Ovary (tissue), 7 donors: ENCODE measurements at regions not wholly inside any gene's neighbourhood (a gene's known extent, or its start where the extent isn't known, plus 50 kb on each side); places are given as distances from the start of the nearest gene placed in this dataset.

Experiments
- DNase-seq, 5 donors: peaks; one replicate each; pipeline ENCODE4 v3.0.0-alpha.2; 2019 to 2020
- H3K27ac ChIP-seq, 2 donors: fragments of 200-600 bp; one replicate each; pipeline versions ENCODE4 v1.5.1 to v1.8.0; 2019 to 2022
- H3K27me3 ChIP-seq: fragments of 200-600 bp; one replicate; pipeline ENCODE4 v1.8.0; 2022
- H3K36me3 ChIP-seq: fragments of 200-600 bp; sonication (generic); one replicate; pipeline ENCODE4 v1.5.1; 2019
- H3K4me1 ChIP-seq: one replicate; pipeline ENCODE4 v1.8.1; 2013; ENCODE audit warnings: mild to moderate bottlenecking, moderate library complexity; ENCODE audit not compliant: insufficient read depth
- H3K4me3 ChIP-seq: fragments of 200-600 bp; sonication (generic); one replicate; pipeline ENCODE4 v1.5.1; 2017
- H3K9me3 ChIP-seq, 2 donors: fragments of 200-600 bp in 1 of 2; sonication (generic) in 1 of 2; one replicate each; pipeline versions ENCODE4 v1.5.1 to v1.8.1; 2013 to 2019; ENCODE audit warnings: mild to moderate bottlenecking in 1 of 2, moderate library complexity in 1 of 2
- CTCF ChIP-seq, 3 donors: fragments of 450-650 bp in 2 of 3; fragments of 200-600 bp in 1 of 3; IDR thresholded peaks; one replicate each; pipeline versions ENCODE4 v1.5.1 to v1.8.0; 2016 to 2022; ENCODE audit warnings: antibody characterized with exemption in 3 of 3, mild to moderate bottlenecking in 1 of 3
- EP300 ChIP-seq: sonication (generic); formaldehyde crosslinking; IDR thresholded peaks from one replicate; pipeline ENCODE4 v1.6.1; 2017; ENCODE audit warnings: antibody characterized with exemption
- POLR2A ChIP-seq: fragments of 450-650 bp; IDR thresholded peaks from one replicate; pipeline ENCODE4 v1.6.1; 2017; ENCODE audit warnings: antibody characterized with exemption, mild to moderate bottlenecking, moderate library complexity
- WGBS, 3 donors: extraction: QIAGEN DNeasy Blood & Tissue Kit in 1 of 3; methylation state at CpG; one replicate each; pipeline versions ENCODE4 v1.1.5 to v1.1.7; 2013 to 2017; 5-methylcytosine and 5-hydroxymethylcytosine counted together
- intact Hi-C, 4 donors: fragments of 100-400 bp; cut with DNase I; formaldehyde crosslinking; loops; one replicate each; pipeline versions ENCODE4 v1.11.0 to v1.15.1; 2022 to 2023
- donor health status: DM: no; HTN: no; CAD: no; lungs with moderate emphysema.
- donor health status: DM: no; HTN: no; CAD: no.
- donor health status: Bipolar disorder and iron deficiency.
- donor health status: DM: no; HTN: no; CAD: no.
- donor health status: DM: yes; HTN: yes; CAD: no.

DNA sequence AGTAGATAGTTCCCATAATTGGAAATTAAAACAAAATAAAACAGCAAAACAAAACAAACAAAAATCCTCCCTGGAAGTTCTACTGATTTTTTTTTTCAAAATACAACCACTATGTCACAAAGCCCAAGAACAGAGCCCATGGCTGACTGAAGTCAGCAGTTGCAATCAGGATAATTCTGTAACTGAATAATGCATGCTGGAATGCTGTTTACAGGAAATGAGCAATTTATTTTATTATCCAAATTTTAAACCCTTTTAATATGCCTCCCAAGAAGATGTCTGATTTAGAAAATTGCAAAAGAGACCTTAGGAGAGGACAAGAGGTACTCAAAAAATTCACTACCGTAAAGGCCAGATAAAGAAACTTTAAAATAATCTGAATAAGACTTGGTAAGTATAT, 578.2 kb downstream of the TOX3 start:
- intact Hi-C loops, result no loop called here
- Histone ChIP-seq H3K27me3 (no peaks in the 10 kb centered on the region), H3K4me1 (no peaks in the 10 kb centered on the region), H3K36me3 (no peaks in the 10 kb centered on the region), H3K9me3 (no peaks in the 10 kb centered on the region), H3K27ac (no peak overlapping the region), H3K4me3 (no peak overlapping the region)
- DNase-seq, result no peak
- 18 to 28% (median 20%) methylated on average over 1 of the region's 1 CpG for WGBS, 3 donors
- TF ChIP-seq POLR2A (no peak), EP300 (no peak), CTCF (IDR thresholded peaks at IDR 0.05) (no peak)

- H3K27me3 ChIP-seq, result no peaks in the 10 kb centered on the region
- intact Hi-C loops, result no loop called here
- TF ChIP-seq POLR2A, result no peak
- no peak for TF ChIP-seq EP300
- no peak for TF ChIP-seq CTCF (IDR thresholded peaks at IDR 0.05)
- H3K36me3 ChIP-seq, result no peaks in the 10 kb centered on the region
- no peak for DNase-seq
- no peaks in the 10 kb centered on the region for H3K9me3 ChIP-seq
- H3K4me3 ChIP-seq, result no peak overlapping the region
- no peaks in the 10 kb centered on the region for H3K4me1 ChIP-seq
- 70 to 74% (median 70%) methylated on average over 4 of the region's 4 CpGs for WGBS, 3 donors
- no peak overlapping the region for H3K27ac ChIP-seq
Observed at GRCh38 chr16:51967646-51968045, 579.3 kb downstream of the TOX3 start.

GRCh38 chr16:51960931-51961330, 586.0 kb downstream of the TOX3 start:
- Histone ChIP-seq H3K36me3 (no peaks in the 10 kb centered on the region), H3K27ac (no peak overlapping the region), H3K9me3 (no peaks in the 10 kb centered on the region), H3K4me3 (no peak overlapping the region), H3K27me3 (no peaks in the 10 kb centered on the region), H3K4me1 (no peaks in the 10 kb centered on the region)
- intact Hi-C loops, result no loop called here
- 82 to 89% (median 84%) methylated on average over 4 of the region's 4 CpGs for WGBS, 3 donors
- DNase-seq, result no peak
- TF ChIP-seq EP300 (no peak), CTCF (IDR thresholded peaks at IDR 0.05) (no peak), POLR2A (no peak)

DNA sequence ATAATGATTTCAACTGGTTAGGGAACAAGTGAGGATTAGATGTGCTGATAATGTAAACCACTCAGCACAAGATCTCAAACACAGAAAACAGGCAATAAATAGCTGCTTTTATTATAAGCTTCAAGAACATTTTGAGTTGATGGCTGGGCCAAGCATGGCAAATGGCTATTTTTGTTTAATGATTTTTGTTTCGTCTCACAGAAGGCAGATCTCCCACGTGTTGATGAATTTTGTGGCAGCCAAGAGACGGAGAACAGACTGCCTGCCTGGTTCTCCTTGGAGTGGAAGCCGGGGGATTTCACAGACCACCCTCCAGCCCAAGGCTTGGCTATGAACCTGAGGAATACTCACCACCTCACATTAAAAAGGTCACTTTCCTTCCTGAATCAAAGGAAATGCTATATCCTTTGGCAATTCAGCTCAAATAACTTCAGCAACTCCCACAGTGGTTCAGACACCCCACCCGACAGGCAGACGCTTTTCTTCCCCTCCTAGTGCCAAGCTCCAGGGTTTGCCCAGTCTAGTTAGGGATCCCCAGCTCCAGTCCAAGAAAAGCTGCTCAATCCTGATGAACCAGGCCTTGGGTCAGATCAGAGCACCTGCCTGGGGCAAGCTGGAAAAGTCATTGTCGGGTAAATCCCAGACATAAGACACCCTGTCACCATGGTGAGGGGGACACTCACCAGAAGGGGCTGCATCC, 593.5 kb downstream of the TOX3 start:
- no peaks in the 10 kb centered on the region for H3K27me3 ChIP-seq
- intact Hi-C loops, result no loop called here
- WGBS, 3 donors, result 13 to 22% (median 16%) methylated on average over 7 of the region's 7 CpGs
- DNase-seq, result no peak
- TF ChIP-seq POLR2A (no peak), EP300 (no peak), CTCF (IDR thresholded peaks at IDR 0.05) (no peak)
- H3K4me3 ChIP-seq, result no peak overlapping the region
- no peaks in the 10 kb centered on the region for H3K4me1 ChIP-seq
- no peaks in the 10 kb centered on the region for H3K36me3 ChIP-seq
- H3K27ac ChIP-seq, result no peak overlapping the region
- no peaks in the 10 kb centered on the region for H3K9me3 ChIP-seq
